OCI-LY7 (cell line): ENCODE measurements at regions not wholly inside any gene's neighbourhood (a gene's known extent, or its start where the extent isn't known, plus 50 kb on each side); places are given as distances from the start of the nearest gene placed in this dataset.
"Not testable (repeated sequence)": the region's sequence is repeated elsewhere in the genome, so short reads cannot be mapped to it uniquely, and the experiment has no call there.

Experiments
- EZH2phosphoT487 ChIP-seq: fragments of 200-600 bp; sonication (generic); IDR thresholded peaks from 2 replicates; pipeline ENCODE4 v1.6.1; 2018; ENCODE audit warnings: low read depth, borderline replicate concordance, mild to moderate bottlenecking, mixed run types, antibody characterized with exemption, low read length, moderate library complexity, mixed read lengths
- TF ChIP-seq, protein P1 (sequence below): fragments of 200-600 bp; sonication (generic); conservative IDR thresholded peaks from 2 replicates; pipeline ENCODE4 v1.5.1; 2014; ENCODE audit warnings: mild to moderate bottlenecking, antibody characterized with exemption, low read length, moderate library complexity, mixed read lengths

GRCh38 chr2:87432711-87433453 is 315.0 kb upstream of the PLGLB2 start:
- TF ChIP-seq, protein P1, sequence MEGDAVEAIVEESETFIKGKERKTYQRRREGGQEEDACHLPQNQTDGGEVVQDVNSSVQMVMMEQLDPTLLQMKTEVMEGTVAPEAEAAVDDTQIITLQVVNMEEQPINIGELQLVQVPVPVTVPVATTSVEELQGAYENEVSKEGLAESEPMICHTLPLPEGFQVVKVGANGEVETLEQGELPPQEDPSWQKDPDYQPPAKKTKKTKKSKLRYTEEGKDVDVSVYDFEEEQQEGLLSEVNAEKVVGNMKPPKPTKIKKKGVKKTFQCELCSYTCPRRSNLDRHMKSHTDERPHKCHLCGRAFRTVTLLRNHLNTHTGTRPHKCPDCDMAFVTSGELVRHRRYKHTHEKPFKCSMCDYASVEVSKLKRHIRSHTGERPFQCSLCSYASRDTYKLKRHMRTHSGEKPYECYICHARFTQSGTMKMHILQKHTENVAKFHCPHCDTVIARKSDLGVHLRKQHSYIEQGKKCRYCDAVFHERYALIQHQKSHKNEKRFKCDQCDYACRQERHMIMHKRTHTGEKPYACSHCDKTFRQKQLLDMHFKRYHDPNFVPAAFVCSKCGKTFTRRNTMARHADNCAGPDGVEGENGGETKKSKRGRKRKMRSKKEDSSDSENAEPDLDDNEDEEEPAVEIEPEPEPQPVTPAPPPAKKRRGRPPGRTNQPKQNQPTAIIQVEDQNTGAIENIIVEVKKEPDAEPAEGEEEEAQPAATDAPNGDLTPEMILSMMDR: not testable (repeated sequence)
- not testable (repeated sequence) for TF ChIP-seq EZH2phosphoT487
